CD4-positive, alpha-beta T cell (primary cell): ENCODE measurements at regions not wholly inside any gene's neighbourhood (a gene's known extent, or its start where the extent isn't known, plus 50 kb on each side); places are given as distances from the start of the nearest gene placed in this dataset.

Experiments
- ATAC-seq: fragments of 200-7000 bp; cut with Tn5 transposase; one replicate; pipeline ENCODE4 v1.10.0; 2022; ENCODE audit warnings: mild to moderate bottlenecking; ENCODE audit not compliant: poor library complexity
- CTCF ChIA-PET: fragments of 350-600 bp; sonication (Branson Sonifier 250); formaldehyde crosslinking; loops from one replicate; lab custom pipeline; 2021; ENCODE audit warnings: antibody characterized with exemption, inconsistent platforms; lab: Charles Lee
- POLR2A ChIA-PET: fragments of 350-600 bp; sonication (Branson Sonifier 250); formaldehyde crosslinking; loops from one replicate; lab custom pipeline; 2021; ENCODE audit warnings: antibody characterized with exemption, inconsistent platforms; lab: Charles Lee
- DNase-seq, 14 experiments: peaks; one replicate each; pipeline ENCODE4 v3.0.0-alpha.2; 2013 to 2020; ENCODE audit warnings: mixed read lengths in 2 of 14
- H3K27ac ChIP-seq, 2 donors: one replicate each; pipeline versions ENCODE4 v1.5.1 to v1.7.0; 2013; ENCODE audit warnings: low read length in 2 of 2, low read depth in 1 of 2, mild to moderate bottlenecking in 1 of 2
- H3K27me3 ChIP-seq, 2 experiments: 1 replicate in 1 of 2; 2 replicates in 1 of 2; pipeline versions ENCODE4 v1.6.1 to v1.7.0; 2013; ENCODE audit warnings: low read length in 2 of 2, control low read depth in 1 of 2, mild to moderate bottlenecking in 1 of 2, moderate library complexity in 1 of 2; ENCODE audit not compliant: insufficient read depth in 2 of 2, control insufficient read depth in 1 of 2
- H3K36me3 ChIP-seq: one replicate; pipeline ENCODE4 v1.6.1; 2013; ENCODE audit warnings: low read length, control low read depth; ENCODE audit not compliant: insufficient read depth
- H3K4me1 ChIP-seq: one replicate; pipeline ENCODE4 v1.6.1; 2013; ENCODE audit warnings: low read length, control low read depth; ENCODE audit not compliant: insufficient read depth
- H3K4me3 ChIP-seq: one replicate; pipeline ENCODE4 v1.5.1; 2013; ENCODE audit warnings: mild to moderate bottlenecking, low read length, moderate library complexity
- H3K9me3 ChIP-seq, 2 experiments: 1 replicate in 1 of 2; 2 replicates in 1 of 2; pipeline versions ENCODE4 v1.6.1 to v1.7.0; 2013; ENCODE audit warnings: low read length in 2 of 2, mild to moderate bottlenecking in 2 of 2, control low read depth in 1 of 2, moderate library complexity in 1 of 2; ENCODE audit not compliant: control insufficient read depth in 1 of 2, insufficient read depth in 1 of 2
- H3K27ac Mint-ChIP-seq: one replicate; pipeline ENCODE4 v1.8.0; 2020; ENCODE audit warnings: mixed read lengths
- H3K27me3 Mint-ChIP-seq: one replicate; pipeline ENCODE4 v1.8.0; 2021; ENCODE audit warnings: mixed read lengths
- H3K36me3 Mint-ChIP-seq: one replicate; pipeline ENCODE4 v1.8.0; 2021; ENCODE audit warnings: low read depth, mixed read lengths
- H3K4me1 Mint-ChIP-seq: one replicate; pipeline ENCODE4 v1.8.0; 2021; ENCODE audit warnings: low read depth, mixed read lengths
- H3K4me3 Mint-ChIP-seq: one replicate; pipeline ENCODE4 v1.8.0; 2020; ENCODE audit warnings: mild to moderate bottlenecking, mixed read lengths
- H3K9me3 Mint-ChIP-seq: one replicate; pipeline ENCODE4 v1.8.0; 2020; ENCODE audit warnings: mixed read lengths
- CTCF ChIP-seq: fragments of 200-600 bp; IDR thresholded peaks from one replicate; pipeline ENCODE4 v1.8.0; 2022; ENCODE audit warnings: antibody characterized with exemption, mild to moderate bottlenecking
- intact Hi-C, 2 experiments: fragments of 100-400 bp; cut with DNase I in 1 of 2; cut with micrococcal nuclease in 1 of 2; formaldehyde crosslinking; loops; one replicate each; pipeline versions ENCODE4 v1.15.1 to v1.9.0; 2023 to 2025; cut with DNase I, micrococcal nuclease

GRCh38 chr17:63333869-63334268 lies 112.2 kb downstream of the CYB561 start:
- no peaks in the 10 kb centered on the region for H3K9me3 ChIP-seq
- H3K4me3 ChIP-seq = no peak overlapping the region
- ATAC-seq = no peak
- Mint-ChIP-seq H3K4me3 (no peak overlapping the region), H3K27ac (no peak overlapping the region), H3K9me3 (no peaks in the 10 kb centered on the region), H3K4me1 (no peaks in the 10 kb centered on the region), H3K27me3 (no peaks in the 10 kb centered on the region), H3K36me3 (no peaks in the 10 kb centered on the region)
- H3K27me3 ChIP-seq = no peaks in the 10 kb centered on the region
- ChIA-PET POLR2A (no interaction called here), CTCF (no interaction called here)
- TF ChIP-seq CTCF = no peak
- no peak for DNase-seq
- H3K36me3 ChIP-seq = no peaks in the 10 kb centered on the region
- no peak overlapping the region for H3K27ac ChIP-seq
- no peaks in the 10 kb centered on the region for H3K4me1 ChIP-seq
- intact Hi-C loops = no loop called here

- intact Hi-C loops = no loop called here
- H3K27ac ChIP-seq = no peak overlapping the region
- H3K4me1 Mint-ChIP-seq = no peaks in the 10 kb centered on the region
- ATAC-seq = no peak
- ChIA-PET POLR2A (no interaction called here), CTCF (no interaction called here)
- H3K9me3 ChIP-seq = no peaks in the 10 kb centered on the region
- no peaks in the 10 kb centered on the region for H3K27me3 ChIP-seq
- H3K27me3 Mint-ChIP-seq = no peaks in the 10 kb centered on the region
- peaks cover 6% of the 10 kb centered on the region for H3K36me3 ChIP-seq
- H3K27ac Mint-ChIP-seq = no peak overlapping the region
- no peak for DNase-seq
- H3K36me3 Mint-ChIP-seq = peaks cover 7% of the 10 kb centered on the region
- TF ChIP-seq CTCF = no peak
- no peaks in the 10 kb centered on the region for H3K4me1 ChIP-seq
- H3K4me3 Mint-ChIP-seq = no peak overlapping the region
- H3K9me3 Mint-ChIP-seq = no peaks in the 10 kb centered on the region
- no peak overlapping the region for H3K4me3 ChIP-seq
These were observed 110.3 kb downstream of the CYB561 start for GRCh38 chr17:63335831-63336230.

- no peaks in the 10 kb centered on the region for H3K9me3 Mint-ChIP-seq
- no peak overlapping the region for H3K4me3 Mint-ChIP-seq
- Histone ChIP-seq H3K27me3 (no peaks in the 10 kb centered on the region), H3K36me3 (peaks cover 6% of the 10 kb centered on the region), H3K27ac (no peak overlapping the region), H3K9me3 (no peaks in the 10 kb centered on the region), H3K4me1 (no peaks in the 10 kb centered on the region), H3K4me3 (no peak overlapping the region)
- no peaks in the 10 kb centered on the region for H3K27me3 Mint-ChIP-seq
- ATAC-seq (no peak), DNase-seq (no peak)
- CTCF ChIA-PET = no interaction called here
- POLR2A ChIA-PET = no interaction called here
- peaks cover 20% of the 10 kb centered on the region for H3K36me3 Mint-ChIP-seq
- TF ChIP-seq CTCF = no peak
- no peak overlapping the region for H3K27ac Mint-ChIP-seq
- intact Hi-C loops = no loop called here
- H3K4me1 Mint-ChIP-seq = no peaks in the 10 kb centered on the region
These were observed 108.5 kb downstream of the CYB561 start for GRCh38 chr17:63337579-63337978.
